WI38 (cell line): ENCODE measurements at regions not wholly inside any gene's neighbourhood (a gene's known extent, or its start where the extent isn't known, plus 50 kb on each side); places are given as distances from the start of the nearest gene placed in this dataset.
"Not testable (repeated sequence)": the region's sequence is repeated elsewhere in the genome, so short reads cannot be mapped to it uniquely, and the experiment has no call there.

ENCODE experiments used
- H3K4me3 ChIP-seq: 2 replicates; pipeline ENCODE4 v1.5.1; 2011; ENCODE audit warnings: low read depth, mild to moderate bottlenecking, control low read depth, low read length
- TF ChIP-seq, protein P1 (sequence below): IDR thresholded peaks from 2 replicates; pipeline ENCODE4 v1.5.1; 2012; ENCODE audit warnings: low read depth, mild to moderate bottlenecking, control low read depth, low read length

DNA sequence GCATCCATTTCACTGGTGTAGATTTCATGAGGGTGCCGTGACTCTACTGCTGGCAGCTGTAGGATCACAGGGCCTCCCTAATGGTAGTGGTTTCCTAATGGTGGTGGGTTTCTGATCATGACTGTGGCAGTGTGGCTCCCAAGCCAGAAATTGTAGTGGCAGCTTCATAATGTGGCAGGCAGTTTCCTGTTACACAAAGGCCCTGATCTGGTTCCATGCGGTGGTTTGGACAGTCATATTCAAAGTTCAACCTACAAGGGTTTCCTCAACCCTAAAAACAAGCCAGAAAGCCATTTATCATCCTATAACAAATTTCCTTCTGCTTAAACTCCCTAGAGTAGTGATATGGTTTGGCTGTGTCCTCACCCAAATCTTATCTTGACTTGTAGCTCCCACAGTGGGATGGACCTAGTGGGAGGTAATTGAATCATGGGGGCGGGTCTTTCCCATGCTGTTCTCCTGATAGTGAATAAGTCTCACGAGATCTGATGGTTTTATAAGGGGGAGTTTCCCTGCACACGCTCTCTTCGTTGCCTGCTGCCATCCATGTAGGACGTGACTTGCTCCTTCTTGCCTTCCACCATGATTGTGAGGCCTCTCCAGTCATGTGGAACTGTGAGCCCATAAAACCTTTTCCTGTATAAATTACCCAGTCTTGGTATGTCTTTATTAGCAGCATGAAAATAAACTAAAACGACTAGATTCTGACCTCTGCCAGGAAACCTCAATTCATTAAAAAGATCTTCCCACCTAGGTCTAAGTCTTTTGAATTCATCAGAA is 257.1 kb downstream of the EFCAB11 start:
- no peak overlapping the region for H3K4me3 ChIP-seq
- TF ChIP-seq, protein P1, sequence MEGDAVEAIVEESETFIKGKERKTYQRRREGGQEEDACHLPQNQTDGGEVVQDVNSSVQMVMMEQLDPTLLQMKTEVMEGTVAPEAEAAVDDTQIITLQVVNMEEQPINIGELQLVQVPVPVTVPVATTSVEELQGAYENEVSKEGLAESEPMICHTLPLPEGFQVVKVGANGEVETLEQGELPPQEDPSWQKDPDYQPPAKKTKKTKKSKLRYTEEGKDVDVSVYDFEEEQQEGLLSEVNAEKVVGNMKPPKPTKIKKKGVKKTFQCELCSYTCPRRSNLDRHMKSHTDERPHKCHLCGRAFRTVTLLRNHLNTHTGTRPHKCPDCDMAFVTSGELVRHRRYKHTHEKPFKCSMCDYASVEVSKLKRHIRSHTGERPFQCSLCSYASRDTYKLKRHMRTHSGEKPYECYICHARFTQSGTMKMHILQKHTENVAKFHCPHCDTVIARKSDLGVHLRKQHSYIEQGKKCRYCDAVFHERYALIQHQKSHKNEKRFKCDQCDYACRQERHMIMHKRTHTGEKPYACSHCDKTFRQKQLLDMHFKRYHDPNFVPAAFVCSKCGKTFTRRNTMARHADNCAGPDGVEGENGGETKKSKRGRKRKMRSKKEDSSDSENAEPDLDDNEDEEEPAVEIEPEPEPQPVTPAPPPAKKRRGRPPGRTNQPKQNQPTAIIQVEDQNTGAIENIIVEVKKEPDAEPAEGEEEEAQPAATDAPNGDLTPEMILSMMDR = no peak

DNA sequence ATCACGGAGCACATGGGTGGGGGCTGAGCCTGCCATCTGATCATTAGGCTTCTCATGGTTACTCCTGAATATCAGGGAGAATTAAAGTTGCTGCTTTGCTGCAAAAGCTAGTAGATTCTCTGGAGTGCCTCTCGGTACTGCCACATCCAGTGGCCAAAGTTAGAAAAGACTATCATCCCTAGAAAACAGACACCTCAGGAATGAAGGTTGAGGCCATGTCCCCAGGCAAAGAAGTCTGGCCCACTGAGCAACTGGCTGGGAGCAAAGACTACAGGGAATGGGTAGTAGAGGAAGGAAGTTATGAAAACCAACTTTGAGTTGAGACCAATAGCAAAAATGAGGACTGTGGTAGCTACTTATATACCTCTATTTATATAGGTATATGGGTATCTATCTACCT is 258.7 kb downstream of the EFCAB11 start:
- H3K4me3 ChIP-seq = no peak overlapping the region
- TF ChIP-seq, protein P1 = no peak

DNA sequence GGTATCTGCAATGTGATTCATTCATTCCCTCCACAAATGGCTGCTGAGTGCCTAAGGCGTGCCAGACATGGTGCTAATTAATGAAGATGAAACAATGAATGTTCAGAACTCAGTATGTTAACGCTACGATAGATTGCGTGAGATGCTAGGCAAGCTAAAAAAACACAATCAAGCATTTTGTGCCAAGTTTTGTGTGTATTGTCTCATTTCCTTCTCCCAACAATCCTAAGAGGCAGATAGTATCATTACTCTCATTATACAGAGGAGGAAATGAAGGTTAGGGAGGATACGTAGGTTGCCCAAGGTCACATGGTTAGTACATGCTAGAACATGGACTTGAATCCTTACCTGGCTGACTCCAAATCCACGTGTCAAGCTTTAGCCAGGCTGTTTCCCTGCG is 264.4 kb downstream of the EFCAB11 start:
- TF ChIP-seq, protein P1 = no peak
- no peak overlapping the region for H3K4me3 ChIP-seq

DNA sequence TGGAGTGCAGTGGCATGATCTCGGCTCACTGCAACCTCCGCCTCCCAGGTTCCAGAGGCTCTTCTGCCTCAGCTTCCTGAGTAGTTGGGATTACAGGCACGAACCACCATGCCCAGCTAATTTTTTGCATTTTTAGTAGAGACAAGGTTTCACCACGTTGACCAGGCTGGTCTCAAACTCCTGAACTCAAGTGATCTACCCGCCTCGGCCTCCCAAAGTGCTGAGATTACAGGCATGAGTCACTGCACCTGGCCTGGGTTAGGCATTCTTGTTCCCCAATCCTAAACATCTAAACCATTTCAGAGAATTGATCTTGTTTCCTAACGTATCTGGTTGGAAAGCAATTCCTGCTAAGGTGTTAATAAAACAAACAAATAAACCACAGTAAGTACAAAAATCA is 264.8 kb downstream of the EFCAB11 start:
- H3K4me3 ChIP-seq = not testable (repeated sequence)

DNA sequence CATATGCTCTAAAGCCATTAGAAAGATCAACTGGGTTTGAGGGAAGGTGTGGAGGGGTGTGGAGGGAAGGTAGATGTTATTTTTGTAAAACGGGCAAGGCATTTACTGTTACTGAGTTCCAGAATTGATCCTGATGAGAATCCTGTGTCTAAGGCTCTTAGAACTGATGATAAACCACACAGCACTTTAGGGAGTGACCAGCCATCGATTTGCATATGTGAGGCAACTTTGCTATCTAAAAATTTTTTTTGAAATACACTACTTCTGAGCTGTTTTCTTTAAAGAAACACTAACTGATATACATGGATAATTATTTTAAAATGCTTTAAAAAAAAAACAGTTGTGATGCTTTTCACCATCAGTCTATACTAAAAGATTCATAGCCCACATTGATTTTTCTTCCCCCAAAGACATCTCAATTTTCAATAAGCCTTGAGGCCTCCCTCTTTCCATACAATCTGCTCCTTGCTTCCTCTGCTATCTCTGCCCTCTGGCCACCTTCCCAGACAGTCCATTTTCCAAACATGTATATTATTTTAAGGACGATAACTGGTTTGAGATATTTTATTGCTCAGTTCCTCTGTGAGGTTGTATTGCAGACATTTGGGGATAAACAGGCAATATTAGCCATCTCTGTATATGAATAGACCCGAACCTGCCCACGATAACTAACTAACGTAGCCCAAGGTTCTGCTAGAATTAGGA is 265.9 kb downstream of the EFCAB11 start:
- TF ChIP-seq, protein P1 = no peak
- no peak overlapping the region for H3K4me3 ChIP-seq

DNA sequence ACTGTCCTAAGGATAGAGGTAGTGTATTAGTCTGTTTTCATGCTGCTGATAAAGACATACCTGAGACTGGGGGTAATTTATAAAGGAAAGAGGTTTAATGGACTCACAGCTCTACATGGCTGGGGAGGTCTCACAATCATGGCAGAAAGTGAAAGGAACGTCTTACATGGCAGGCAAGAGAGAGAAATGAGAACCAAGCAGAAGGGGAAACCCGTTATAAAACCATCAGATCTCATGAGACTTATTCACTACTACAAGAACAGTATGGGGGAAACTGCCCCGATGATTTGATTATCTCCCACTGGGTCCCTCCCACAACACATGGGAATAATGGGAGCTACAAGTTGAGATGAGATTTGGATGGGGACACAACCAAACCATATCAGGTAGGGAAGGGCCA is 267.4 kb downstream of the EFCAB11 start:
- H3K4me3 ChIP-seq = not testable (repeated sequence)

DNA sequence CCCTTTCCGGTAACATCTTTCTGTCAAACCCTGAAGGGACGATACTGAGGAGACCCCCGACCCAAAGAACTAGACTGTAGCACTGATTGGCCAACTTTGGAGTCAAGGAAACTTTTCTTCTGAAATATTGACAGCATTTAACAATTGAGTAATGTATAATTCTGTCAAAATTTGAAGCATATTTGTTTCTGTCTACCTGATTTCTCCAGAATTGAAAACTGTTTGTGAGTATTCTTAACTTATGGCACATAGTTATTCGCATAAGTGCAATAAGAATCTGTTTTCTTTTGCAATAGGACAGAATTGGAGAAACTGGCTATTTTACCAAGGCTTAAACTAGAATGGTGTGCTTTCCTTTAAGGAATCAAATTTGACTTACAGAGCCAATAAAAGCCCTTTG is 267.1 kb upstream of the FOXN3 start:
- TF ChIP-seq, protein P1 = no peak
- H3K4me3 ChIP-seq = no peak overlapping the region

DNA sequence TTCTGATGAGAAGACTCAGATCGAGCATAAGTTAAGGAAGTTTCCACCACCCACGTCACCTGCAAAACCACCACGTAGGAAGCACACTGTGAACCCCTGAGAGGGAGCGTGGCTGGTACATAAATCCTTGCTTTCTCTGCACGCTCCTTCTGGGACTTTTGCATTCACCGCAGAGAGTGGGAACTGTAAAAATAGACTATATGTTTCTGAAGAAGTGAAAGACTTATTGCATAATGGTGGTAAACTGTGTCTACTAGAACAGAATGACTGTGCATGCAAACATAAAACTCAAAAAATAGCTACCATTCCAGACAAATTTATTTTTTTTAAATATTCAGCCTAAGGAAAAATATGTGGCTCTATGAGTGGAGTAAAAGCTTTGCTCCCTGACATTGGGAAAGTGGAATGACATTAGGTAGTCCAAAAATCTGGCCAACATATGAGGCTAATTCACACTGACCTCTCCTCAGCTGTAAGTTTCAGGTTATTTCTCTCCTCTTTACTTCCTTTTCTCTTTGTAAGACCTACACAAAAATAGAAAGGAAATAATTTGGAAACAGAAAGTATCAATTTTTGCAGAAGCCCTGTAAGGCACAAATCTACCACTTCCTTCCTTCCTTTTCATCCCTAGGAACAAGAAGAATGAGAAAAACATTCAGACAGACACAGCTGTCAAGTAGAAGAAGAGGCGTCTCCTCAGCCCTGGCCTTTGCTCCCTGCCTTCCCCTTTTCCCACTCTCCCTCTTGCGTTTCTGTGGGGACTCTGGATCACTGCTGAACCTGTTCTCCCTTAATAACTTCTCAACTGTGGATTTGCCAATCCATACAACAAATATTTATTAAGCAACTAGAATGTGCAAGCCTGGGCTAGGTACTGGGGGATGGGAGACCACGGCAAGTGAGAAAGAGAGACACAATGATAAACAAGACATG is 264.3 kb upstream of the FOXN3 start:
- TF ChIP-seq, protein P1 = no peak
- no peak overlapping the region for H3K4me3 ChIP-seq
